Natural killer cell treated with Interleukin-12 subunit alpha and Interleukin-12 subunit beta and Interleukin-15 and Interleukin-18, amount 100 ng/mL, for 72 hours (primary cell): ENCODE measurements at regions not wholly inside any gene's neighbourhood (a gene's known extent, or its start where the extent isn't known, plus 50 kb on each side); places are given as distances from the start of the nearest gene placed in this dataset.
"Not testable (repeated sequence)": the region's sequence is repeated elsewhere in the genome, so short reads cannot be mapped to it uniquely, and the experiment has no call there.

Source experiments
- ATAC-seq, 2 donors: fragments of 150-1000 bp; cut with Tn5 transposase in 1 of 2; sonication (Bioruptor Pico), chemical (Tn5 transposase) in 1 of 2; 2 replicates each; pipeline ENCODE4 v1.10.0; 2021
- DNase-seq: peaks from one replicate; pipeline ENCODE4 v3.0.0; 2022; ENCODE audit warnings: low spot score
- H3K27ac Mint-ChIP-seq, 2 donors: 1 replicate in 1 of 2; 2 replicates in 1 of 2; pipeline ENCODE4 v1.8.0; 2022; ENCODE audit warnings: mixed read lengths in 2 of 2, mild to moderate bottlenecking in 1 of 2, moderate library complexity in 1 of 2
- H3K27me3 Mint-ChIP-seq, 2 donors: 1 replicate in 1 of 2; 2 replicates in 1 of 2; pipeline ENCODE4 v1.8.0; 2022; ENCODE audit warnings: mixed read lengths in 2 of 2
- H3K36me3 Mint-ChIP-seq: one replicate; pipeline ENCODE4 v1.8.0; 2022; ENCODE audit warnings: mixed read lengths
- H3K4me1 Mint-ChIP-seq, 2 donors: 1 replicate in 1 of 2; 2 replicates in 1 of 2; pipeline ENCODE4 v1.8.0; 2022; ENCODE audit warnings: low read depth in 2 of 2, mixed read lengths in 2 of 2, mild to moderate bottlenecking in 1 of 2
- H3K4me3 Mint-ChIP-seq: one replicate; pipeline ENCODE4 v1.8.0; 2022; ENCODE audit warnings: mixed read lengths
- H3K9me3 Mint-ChIP-seq: 2 replicates; pipeline ENCODE4 v1.8.0; 2022; ENCODE audit warnings: mixed read lengths

GRCh38 chr22:22752556-22753477 is 108.4 kb downstream of the GGTLC2 start:
- H3K27ac Mint-ChIP-seq = peak overlapping the region in 1 of 2 donors; percentile 58
- no peak for ATAC-seq

GRCh38 chr22:22753526-22754267 is 109.3 kb downstream of the GGTLC2 start:
- Mint-ChIP-seq H3K36me3 (no peaks in the 10 kb centered on the region), H3K27ac (peak overlapping the region in 1 of 2 donors; percentile 58), H3K9me3 (no peaks in the 10 kb centered on the region), H3K4me3 (no peak overlapping the region), H3K27me3 (no peaks in the 10 kb centered on the region), H3K4me1 (peaks cover 41 to 50% of the 10 kb centered on the region in 2 donors)
- ATAC-seq (peak; percentile 82 to 86), DNase-seq (peak; percentile 80)

More at GRCh38 chr22:22752556-22753477, 108.4 kb downstream of the GGTLC2 start:
- Mint-ChIP-seq H3K36me3 (no peaks in the 10 kb centered on the region), H3K9me3 (no peaks in the 10 kb centered on the region), H3K4me1 (peaks cover 42 to 51% of the 10 kb centered on the region in 2 donors), H3K27me3 (no peaks in the 10 kb centered on the region), H3K4me3 (no peak overlapping the region)
- no peak for DNase-seq

- Mint-ChIP-seq H3K27me3 (no peaks in the 10 kb centered on the region), H3K36me3 (no peaks in the 10 kb centered on the region), H3K9me3 (no peaks in the 10 kb centered on the region), H3K27ac (peak overlapping the region in 1 of 2 donors; percentile 58), H3K4me3 (no peak overlapping the region), H3K4me1 (peaks cover 46 to 53% of the 10 kb centered on the region in 2 donors)
- ATAC-seq = no peak
- no peak for DNase-seq
Observed at GRCh38 chr22:22754268-22754657, 109.8 kb downstream of the GGTLC2 start.

GRCh38 chr22:22754961-22755777 is 110.8 kb downstream of the GGTLC2 start:
- H3K27ac Mint-ChIP-seq = no peak overlapping the region
- no peak overlapping the region for H3K4me3 Mint-ChIP-seq
- H3K27me3 Mint-ChIP-seq = no peaks in the 10 kb centered on the region
- no peaks in the 10 kb centered on the region for H3K36me3 Mint-ChIP-seq
- H3K9me3 Mint-ChIP-seq = no peaks in the 10 kb centered on the region
- H3K4me1 Mint-ChIP-seq = peaks cover 53 to 58% of the 10 kb centered on the region in 2 donors
- ATAC-seq (no peak), DNase-seq (no peak)

- H3K4me3 Mint-ChIP-seq = no peak overlapping the region
- DNase-seq (no peak), ATAC-seq (no peak)
- H3K36me3 Mint-ChIP-seq = no peaks in the 10 kb centered on the region
- no peak overlapping the region for H3K27ac Mint-ChIP-seq
- H3K27me3 Mint-ChIP-seq = no peaks in the 10 kb centered on the region
- H3K9me3 Mint-ChIP-seq = no peaks in the 10 kb centered on the region
- H3K4me1 Mint-ChIP-seq = peaks cover 59% of the 10 kb centered on the region in 2 donors
Observed at GRCh38 chr22:22755778-22756100, 111.3 kb downstream of the GGTLC2 start.

GRCh38 chr22:22756109-22756508 is 111.7 kb downstream of the GGTLC2 start:
- Mint-ChIP-seq H3K27ac (peak overlapping the region; percentile 19 to 88), H3K9me3 (no peaks in the 10 kb centered on the region), H3K27me3 (no peaks in the 10 kb centered on the region), H3K4me3 (peak overlapping the region; percentile 63), H3K36me3 (no peaks in the 10 kb centered on the region), H3K4me1 (peaks cover 59 to 62% of the 10 kb centered on the region in 2 donors)
- DNase-seq (no peak), ATAC-seq (no peak)

- not testable (repeated sequence) for H3K36me3 Mint-ChIP-seq
- peak overlapping the region; percentile 63 for H3K4me3 Mint-ChIP-seq
Observed at GRCh38 chr22:22756551-22757201, 112.3 kb downstream of the GGTLC2 start.

GRCh38 chr22:22758101-22758807 is 113.8 kb downstream of the GGTLC2 start:
- peak overlapping the region; percentile 86 to 88 for H3K27ac Mint-ChIP-seq
- peak overlapping the region; percentile 62 for H3K4me3 Mint-ChIP-seq
- not testable (repeated sequence) for H3K36me3 Mint-ChIP-seq, H3K9me3 Mint-ChIP-seq, DNase-seq, ATAC-seq, H3K27me3 Mint-ChIP-seq
- peaks cover 56 to 62% of the 10 kb centered on the region in 2 donors for H3K4me1 Mint-ChIP-seq

More at GRCh38 chr22:22756551-22757201, 112.3 kb downstream of the GGTLC2 start:
- DNase-seq, H3K27me3 Mint-ChIP-seq, ATAC-seq, H3K9me3 Mint-ChIP-seq: not testable (repeated sequence)
- Mint-ChIP-seq H3K4me1 (peaks cover 61 to 62% of the 10 kb centered on the region in 2 donors), H3K27ac (peak overlapping the region; percentile 19 to 88)

- H3K4me3 Mint-ChIP-seq = peak overlapping the region; percentile 72
- ATAC-seq (peak; percentile 57 to 66), DNase-seq (no peak)
- peaks cover 49 to 61% of the 10 kb centered on the region in 2 donors for H3K4me1 Mint-ChIP-seq
- H3K27ac Mint-ChIP-seq = peak overlapping the region; percentile 86 to 88
- no peaks in the 10 kb centered on the region for H3K9me3 Mint-ChIP-seq
- no peaks in the 10 kb centered on the region for H3K36me3 Mint-ChIP-seq
- H3K27me3 Mint-ChIP-seq = no peaks in the 10 kb centered on the region
Observed at GRCh38 chr22:22759371-22759770, 115.0 kb downstream of the GGTLC2 start.

- Mint-ChIP-seq H3K27ac (peak overlapping the region; percentile 86 to 88), H3K9me3 (no peaks in the 10 kb centered on the region), H3K36me3 (no peaks in the 10 kb centered on the region), H3K4me3 (peak overlapping the region; percentile 72), H3K4me1 (peaks cover 48 to 60% of the 10 kb centered on the region in 2 donors), H3K27me3 (no peaks in the 10 kb centered on the region)
- ATAC-seq (no peak), DNase-seq (no peak)
Observed at GRCh38 chr22:22759889-22760546, 115.6 kb downstream of the GGTLC2 start.

GRCh38 chr22:22761606-22761962 is 117.2 kb downstream of the GGTLC2 start:
- Mint-ChIP-seq H3K4me1 (peaks cover 36 to 51% of the 10 kb centered on the region in 2 donors), H3K4me3 (no peak overlapping the region), H3K36me3 (no peaks in the 10 kb centered on the region), H3K27me3 (no peaks in the 10 kb centered on the region), H3K27ac (no peak overlapping the region), H3K9me3 (no peaks in the 10 kb centered on the region)
- ATAC-seq (no peak), DNase-seq (no peak)
